PC-3 (cell line): ENCODE measurements at regions not wholly inside any gene's neighbourhood (a gene's known extent, or its start where the extent isn't known, plus 50 kb on each side); places are given as distances from the start of the nearest gene placed in this dataset.
A peak's percentile ranks its signal among the peaks of the same experiment; 100 is the strongest.

ENCODE experiments used
- ATAC-seq: fragments of 200-7000 bp; cut with Tn5 transposase; 2 replicates; pipeline ENCODE4 v1.9.1; 2020; ENCODE audit warnings: mild to moderate bottlenecking, moderate library complexity
- BruUV-seq: library from RNA; stranded (reverse); fragments of 400-500 nt; replicated peaks from 2 replicates; lab custom pipeline; 2021; lab: Mats Ljungman, UMichigan
- CTCF ChIA-PET: fragments of 300-600 bp; sonication (Branson Sonifier 250); formaldehyde crosslinking; loops from one replicate; lab custom pipeline; 2022; ENCODE audit warnings: antibody characterized with exemption; lab: Charles Lee
- POLR2A ChIA-PET: fragments of 300-600 bp; sonication (Branson Sonifier 250); formaldehyde crosslinking; loops from one replicate; lab custom pipeline; 2022; ENCODE audit warnings: antibody characterized with exemption; ENCODE audit not compliant: unreplicated experiment; lab: Charles Lee
- DNase-seq: peaks from one replicate; pipeline ENCODE4 v3.0.0-alpha.2; 2015
- H2AFZ ChIP-seq: fragments of 300-600 bp; sonication (generic); 2 replicates; pipeline ENCODE4 v1.6.0; 2016; ENCODE audit warnings: antibody characterized with exemption, low read length
- H3F3A ChIP-seq: fragments of 300-600 bp; sonication (generic); one replicate; pipeline ENCODE4 v1.6.0; 2017; ENCODE audit warnings: antibody characterized with exemption, low read length, control low read depth, mild to moderate bottlenecking; ENCODE audit not compliant: unreplicated experiment
- H3K27ac ChIP-seq: fragments of 300-600 bp; sonication (generic); 2 replicates; pipeline ENCODE4 v1.5.1; 2016; ENCODE audit warnings: mild to moderate bottlenecking, low read length
- H3K27me3 ChIP-seq: fragments of 300-600 bp; sonication (generic); 2 replicates; pipeline ENCODE4 v1.6.1; 2016; ENCODE audit warnings: low read length, mixed read lengths
- H3K36me3 ChIP-seq: fragments of 300-600 bp; sonication (generic); 2 replicates; pipeline ENCODE4 v1.6.1; 2016; ENCODE audit warnings: low read depth, mixed run types, low read length, mixed read lengths
- H3K4me1 ChIP-seq: fragments of 300-600 bp; sonication (generic); 2 replicates; pipeline ENCODE4 v1.5.1; 2016; ENCODE audit warnings: low read length; ENCODE audit not compliant: insufficient read depth
- H3K4me2 ChIP-seq: fragments of 300-600 bp; sonication (generic); 2 replicates; pipeline ENCODE4 v1.6.0; 2016; ENCODE audit warnings: low read length
- H3K4me3 ChIP-seq: fragments of 300-600 bp; sonication (generic); 2 replicates; pipeline ENCODE4 v1.5.1; 2016; ENCODE audit warnings: mild to moderate bottlenecking, low read length, mixed read lengths
- H3K79me2 ChIP-seq: fragments of 300-600 bp; sonication (generic); 2 replicates; pipeline ENCODE4 v1.6.1; 2017; ENCODE audit warnings: low read length, mixed read lengths
- H3K9ac ChIP-seq: fragments of 300-600 bp; sonication (generic); 2 replicates; pipeline ENCODE4 v1.6.0; 2016; ENCODE audit warnings: mild to moderate bottlenecking, low read length
- H3K9me2 ChIP-seq: fragments of 300-600 bp; sonication (generic); replicated peaks from 2 replicates; pipeline ENCODE4 v1.6.1; 2016; ENCODE audit warnings: mixed run types, low read length, mixed read lengths
- H3K9me3 ChIP-seq: fragments of 300-600 bp; sonication (generic); 2 replicates; pipeline ENCODE4 v1.6.1; 2016; ENCODE audit warnings: low read length, mixed read lengths
- H4K20me1 ChIP-seq: fragments of 300-600 bp; sonication (generic); 2 replicates; pipeline ENCODE4 v1.6.1; 2016; ENCODE audit warnings: low read length, mixed read lengths
- CTCF ChIP-seq: fragments of 300-600 bp; sonication (generic); conservative IDR thresholded peaks from 2 replicates; pipeline ENCODE4 v1.5.1; 2017; ENCODE audit warnings: antibody characterized with exemption, low read depth, mild to moderate bottlenecking, low read length
- EZH2 ChIP-seq: fragments of 300-600 bp; sonication (generic); IDR thresholded peaks from one replicate; pipeline ENCODE4 v1.6.1; 2017; ENCODE audit warnings: antibody characterized with exemption, mild to moderate bottlenecking, low read length; ENCODE audit not compliant: unreplicated experiment
- EZH2phosphoT487 ChIP-seq: fragments of 300-600 bp; sonication (generic); IDR thresholded peaks from 2 replicates; pipeline ENCODE4 v1.6.1; 2018; ENCODE audit warnings: mild to moderate bottlenecking, antibody characterized with exemption, low read length, borderline replicate concordance
- intact Hi-C: fragments of 100-400 bp; cut with micrococcal nuclease; formaldehyde crosslinking; loops from 2 replicates; pipeline ENCODE4 v1.9.0; 2023

DNA sequence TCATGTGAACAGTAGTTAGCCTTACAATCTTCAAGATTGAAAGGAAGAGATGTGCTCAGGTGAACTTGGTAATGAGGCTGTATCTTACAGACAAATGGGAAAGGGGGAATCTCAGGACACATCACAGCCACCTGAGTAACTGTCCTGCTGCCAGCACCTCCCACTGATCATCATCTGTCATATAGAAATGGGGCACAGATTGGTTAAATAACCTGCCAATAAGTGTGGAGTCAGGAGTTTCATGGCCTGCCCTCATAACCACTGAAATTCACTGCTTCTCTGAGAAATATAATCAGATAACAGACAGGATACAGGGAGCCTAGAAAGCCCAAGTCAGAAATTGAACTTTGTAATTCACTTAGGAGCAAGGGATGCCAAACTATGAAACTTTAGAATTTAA lies 64.9 kb upstream of the TAS2R16 start:
- POLR2A ChIA-PET, result no interaction called here
- Histone ChIP-seq H3K9me3 (no peaks in the 10 kb centered on the region), H4K20me1 (no peaks in the 10 kb centered on the region), H3K9me2 (no peaks in the 10 kb centered on the region), H3K4me3 (no peak overlapping the region), H3K79me2 (no peaks in the 10 kb centered on the region), H3K4me2 (no peak overlapping the region), H3K27me3 (no peaks in the 10 kb centered on the region), H3K9ac (no peak overlapping the region), H3K27ac (no peak overlapping the region), H2AFZ (no peak overlapping the region), H3F3A (no peaks in the 10 kb centered on the region), H3K4me1 (no peaks in the 10 kb centered on the region), H3K36me3 (no peaks in the 10 kb centered on the region)
- intact Hi-C loops, result no loop called here
- DNase-seq (no peak), ATAC-seq (no peak)
- no TSS peak for BruUV-seq
- TF ChIP-seq CTCF (no peak), EZH2phosphoT487 (no peak), EZH2 (no peak)
- CTCF ChIA-PET, result no interaction called here

GRCh38 chr7:123057911-123058310 lies 62.4 kb upstream of the TAS2R16 start:
- no peaks in the 10 kb centered on the region for H3K27me3 ChIP-seq
- H3K27ac ChIP-seq, result no peak overlapping the region
- BruUV-seq, result no TSS peak
- no peaks in the 10 kb centered on the region for H4K20me1 ChIP-seq
- ATAC-seq (no peak), DNase-seq (no peak)
- no peaks in the 10 kb centered on the region for H3K79me2 ChIP-seq
- no peaks in the 10 kb centered on the region for H3K36me3 ChIP-seq
- H3K9me2 ChIP-seq, result no peaks in the 10 kb centered on the region
- ChIA-PET CTCF (no interaction called here), POLR2A (no interaction called here)
- H3K4me2 ChIP-seq, result no peak overlapping the region
- H2AFZ ChIP-seq, result no peak overlapping the region
- no peaks in the 10 kb centered on the region for H3K9me3 ChIP-seq
- H3K4me3 ChIP-seq, result no peak overlapping the region
- intact Hi-C loops, result no loop called here
- no peaks in the 10 kb centered on the region for H3K4me1 ChIP-seq
- TF ChIP-seq EZH2phosphoT487 (no peak), CTCF (no peak), EZH2 (no peak)
- H3K9ac ChIP-seq, result no peak overlapping the region
- no peaks in the 10 kb centered on the region for H3F3A ChIP-seq

DNA sequence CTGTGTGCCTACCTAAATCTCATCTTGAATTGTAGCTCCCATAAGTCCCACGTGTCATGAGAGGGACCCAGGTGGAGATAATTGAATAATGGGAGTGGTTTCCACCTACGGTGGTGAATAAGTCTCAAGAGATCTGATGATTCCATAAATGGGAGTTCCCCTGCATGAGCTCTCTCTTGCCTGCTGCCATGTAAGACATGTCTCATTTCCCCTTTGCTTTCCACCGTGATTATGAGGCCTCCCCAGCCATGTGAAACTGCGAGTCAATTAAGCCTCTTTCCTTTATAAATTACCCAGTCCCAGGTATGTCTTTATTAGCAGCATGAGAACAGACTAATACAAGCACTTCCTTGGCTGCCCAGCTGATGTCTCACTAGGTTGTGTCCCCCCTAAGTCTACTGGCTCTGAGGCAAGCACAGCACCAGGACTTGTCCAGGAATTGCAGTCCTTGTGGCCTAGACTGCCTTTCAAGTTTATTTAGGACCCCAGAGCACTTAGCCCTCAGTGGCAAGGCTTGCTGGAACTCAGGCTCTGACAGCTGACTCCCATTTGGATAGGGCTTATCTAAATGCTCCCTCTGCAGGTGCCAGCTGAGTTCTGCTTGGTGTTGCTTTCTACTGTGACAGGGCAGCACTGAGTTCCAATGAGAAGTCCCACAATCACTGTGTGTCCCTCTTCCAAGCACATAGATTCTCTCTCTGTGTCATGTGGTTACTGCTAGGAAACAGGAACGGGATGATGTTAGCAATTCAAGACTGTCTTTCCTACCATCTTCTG lies 59.0 kb upstream of the TAS2R16 start:
- Histone ChIP-seq H3K9me3 (no peaks in the 10 kb centered on the region), H3K4me1 (no peaks in the 10 kb centered on the region), H3K27ac (no peak overlapping the region), H3F3A (no peaks in the 10 kb centered on the region), H3K36me3 (no peaks in the 10 kb centered on the region), H3K9ac (no peak overlapping the region), H3K9me2 (no peaks in the 10 kb centered on the region), H4K20me1 (no peaks in the 10 kb centered on the region), H3K27me3 (no peaks in the 10 kb centered on the region), H3K79me2 (no peaks in the 10 kb centered on the region), H3K4me3 (no peak overlapping the region), H2AFZ (no peak overlapping the region), H3K4me2 (no peak overlapping the region)
- peak; percentile 19 for DNase-seq
- intact Hi-C loops, result loop anchor here (1.0 to 2.0 kb wide), 2 partner anchors 158 to 251 kb away; no protein-coding TSS in a partner anchor
- TF ChIP-seq EZH2 (no peak), CTCF (peak; percentile 42)
- no TSS peak for BruUV-seq
- ChIA-PET CTCF (interaction anchor here (0.8 kb wide), 1 partner anchor 83 kb away, joined by 3 read pairs; no protein-coding TSS in a partner anchor), POLR2A (no interaction called here)
- peak; percentile 65 for ATAC-seq
